ENCODE measurements at regions not wholly inside any gene's neighbourhood (a gene's known extent, or its start where the extent isn't known, plus 50 kb on each side); places are given as distances from the start of the nearest gene placed in this dataset.
"Not testable (repeated sequence)": the region's sequence is repeated elsewhere in the genome, so short reads cannot be mapped to it uniquely, and the experiment has no call there.

DNA sequence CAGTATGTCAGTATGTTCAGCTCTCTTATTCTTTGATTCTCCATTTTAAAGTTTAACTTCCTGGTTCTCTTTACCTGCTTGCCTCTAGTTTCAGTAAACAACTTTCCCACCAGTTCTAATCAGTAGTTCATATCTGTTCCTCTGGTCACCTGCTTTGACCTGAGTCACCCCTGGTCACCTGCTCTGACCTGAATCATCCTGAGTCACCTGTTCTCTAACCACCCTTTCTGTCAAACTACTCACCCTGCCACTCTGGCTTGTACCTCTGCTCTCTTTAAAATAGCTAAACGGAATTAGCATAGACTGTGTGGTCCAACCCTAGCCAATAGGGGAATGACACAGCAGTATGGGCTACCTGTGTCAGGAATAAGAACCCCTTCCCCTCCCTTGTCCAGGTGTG, 62.0 kb upstream of the NREP start:
- TF ChIP-seq, protein P1, sequence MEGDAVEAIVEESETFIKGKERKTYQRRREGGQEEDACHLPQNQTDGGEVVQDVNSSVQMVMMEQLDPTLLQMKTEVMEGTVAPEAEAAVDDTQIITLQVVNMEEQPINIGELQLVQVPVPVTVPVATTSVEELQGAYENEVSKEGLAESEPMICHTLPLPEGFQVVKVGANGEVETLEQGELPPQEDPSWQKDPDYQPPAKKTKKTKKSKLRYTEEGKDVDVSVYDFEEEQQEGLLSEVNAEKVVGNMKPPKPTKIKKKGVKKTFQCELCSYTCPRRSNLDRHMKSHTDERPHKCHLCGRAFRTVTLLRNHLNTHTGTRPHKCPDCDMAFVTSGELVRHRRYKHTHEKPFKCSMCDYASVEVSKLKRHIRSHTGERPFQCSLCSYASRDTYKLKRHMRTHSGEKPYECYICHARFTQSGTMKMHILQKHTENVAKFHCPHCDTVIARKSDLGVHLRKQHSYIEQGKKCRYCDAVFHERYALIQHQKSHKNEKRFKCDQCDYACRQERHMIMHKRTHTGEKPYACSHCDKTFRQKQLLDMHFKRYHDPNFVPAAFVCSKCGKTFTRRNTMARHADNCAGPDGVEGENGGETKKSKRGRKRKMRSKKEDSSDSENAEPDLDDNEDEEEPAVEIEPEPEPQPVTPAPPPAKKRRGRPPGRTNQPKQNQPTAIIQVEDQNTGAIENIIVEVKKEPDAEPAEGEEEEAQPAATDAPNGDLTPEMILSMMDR (IDR thresholded peaks at IDR 0.05), result not testable (repeated sequence)
- not testable (repeated sequence) for TF ChIP-seq POLR2AphosphoS5 (IDR thresholded peaks at IDR 0.05)

Data from prostate gland (tissue), 2 donors.